ENCODE measurements at regions not wholly inside any gene's neighbourhood (a gene's known extent, or its start where the extent isn't known, plus 50 kb on each side); places are given as distances from the start of the nearest gene placed in this dataset.

- peak; percentile 20 for TF ChIP-seq CTCF (conservative IDR thresholded peaks at IDR 0.05; ENCODE audit: low read depth, low read length)
- no peak for DNase-seq (ENCODE audit: low read depth)
- H3K4me3 ChIP-seq (ENCODE audit: low read length) = no peak overlapping the region
These were observed 367.1 kb upstream of the PDGFD start for GRCh38 chr11:104531075-104531474.

DNA sequence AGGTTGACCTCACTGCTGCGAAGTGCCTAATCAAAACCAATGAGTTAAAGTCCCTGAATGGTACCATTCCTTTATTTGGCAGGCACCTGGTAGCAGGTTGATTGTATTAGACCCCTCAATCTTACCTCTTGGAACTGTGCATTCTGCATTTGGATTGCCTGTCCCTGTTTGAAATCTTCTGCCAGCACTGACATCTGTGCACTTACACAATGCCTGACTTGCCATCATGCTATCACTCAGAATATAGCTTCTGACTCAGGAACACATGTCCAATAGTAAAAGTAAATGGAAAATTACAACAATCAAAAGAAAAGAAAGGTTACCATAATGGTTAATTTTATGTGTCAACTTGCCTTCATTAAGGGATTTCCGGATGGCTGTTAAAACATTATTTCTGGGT is 366.0 kb upstream of the PDGFD start:
- H3K4me3 ChIP-seq (ENCODE audit: low read length) = no peak overlapping the region
- DNase-seq (ENCODE audit: low read depth) = no peak
- no peak for TF ChIP-seq CTCF (conservative IDR thresholded peaks at IDR 0.05; ENCODE audit: low read depth, low read length)

DNA sequence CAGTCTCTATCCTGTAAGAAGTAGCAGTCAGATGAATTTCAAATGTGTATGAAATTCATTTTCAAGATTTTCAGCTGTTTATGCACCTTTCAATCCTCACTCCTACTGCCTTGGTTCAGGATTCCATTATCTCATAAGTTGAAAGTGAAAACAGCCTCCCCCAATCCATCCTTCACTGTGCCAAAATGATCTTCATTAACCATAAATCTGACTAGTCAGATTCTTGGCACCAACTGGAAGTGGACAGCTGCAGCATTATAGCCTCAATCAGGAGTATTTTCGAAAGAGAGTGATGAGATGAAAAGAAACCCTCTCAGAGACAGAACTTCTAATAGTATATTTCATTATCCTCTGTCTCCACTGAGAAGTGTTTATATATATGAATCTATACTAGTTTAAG is 365.3 kb upstream of the PDGFD start:
- no peak overlapping the region for H3K4me3 ChIP-seq (ENCODE audit: low read length)
- DNase-seq (ENCODE audit: low read depth) = no peak
- no peak for TF ChIP-seq CTCF (conservative IDR thresholded peaks at IDR 0.05; ENCODE audit: low read depth, low read length)

- no peak overlapping the region for H3K4me3 ChIP-seq (ENCODE audit: low read length)
- DNase-seq (ENCODE audit: low read depth) = no peak
- TF ChIP-seq CTCF (conservative IDR thresholded peaks at IDR 0.05; ENCODE audit: low read depth, low read length) = no peak
These were observed 362.1 kb upstream of the PDGFD start for GRCh38 chr11:104526006-104526405.

GRCh38 chr11:104525416-104525815 is 361.5 kb upstream of the PDGFD start:
- TF ChIP-seq CTCF (conservative IDR thresholded peaks at IDR 0.05; ENCODE audit: low read depth, low read length) = no peak
- no peak overlapping the region for H3K4me3 ChIP-seq (ENCODE audit: low read length)
- DNase-seq (ENCODE audit: low read depth) = no peak

GRCh38 chr11:104524254-104524653 is 360.3 kb upstream of the PDGFD start:
- DNase-seq (ENCODE audit: low read depth) = peak; percentile 69
- no peak for TF ChIP-seq CTCF (conservative IDR thresholded peaks at IDR 0.05; ENCODE audit: low read depth, low read length)
- no peak overlapping the region for H3K4me3 ChIP-seq (ENCODE audit: low read length)

GRCh38 chr11:104523611-104524010 is 359.7 kb upstream of the PDGFD start:
- H3K4me3 ChIP-seq (ENCODE audit: low read length) = no peak overlapping the region
- no peak for TF ChIP-seq CTCF (conservative IDR thresholded peaks at IDR 0.05; ENCODE audit: low read depth, low read length)
- DNase-seq (ENCODE audit: low read depth) = no peak
